Lung (tissue), 11 donors: ENCODE measurements at regions not wholly inside any gene's neighbourhood (a gene's known extent, or its start where the extent isn't known, plus 50 kb on each side); places are given as distances from the start of the nearest gene placed in this dataset.

Experiments used
- ATAC-seq: fragments of 200-7000 bp; cut with Tn5 transposase; one replicate; pipeline ENCODE4 v1.9.1; 2020; ENCODE audit warnings: moderate number of reproducible peaks; ENCODE audit not compliant: insufficient read depth, low FRiP score
- DNase-seq, 3 donors: peaks; one replicate each; pipeline ENCODE4 v3.0.0-alpha.2; 2013 to 2017
- H3K27ac ChIP-seq, 2 donors: one replicate each; pipeline ENCODE4 v1.5.1; 2013; ENCODE audit warnings: mild to moderate bottlenecking in 2 of 2, moderate library complexity in 2 of 2, control low read depth in 1 of 2, inconsistent platforms in 1 of 2, low read depth in 1 of 2, low read length in 1 of 2
- H3K27me3 ChIP-seq, 3 donors: one replicate each; pipeline ENCODE4 v1.5.1; 2013; ENCODE audit warnings: low read length in 2 of 3; ENCODE audit not compliant: control insufficient read depth in 3 of 3, insufficient read depth in 3 of 3
- H3K36me3 ChIP-seq, 4 donors: one replicate each; pipeline ENCODE4 v1.5.1; 2013; ENCODE audit warnings: low read length in 4 of 4, mild to moderate bottlenecking in 1 of 4, moderate library complexity in 1 of 4; ENCODE audit not compliant: control insufficient read depth in 4 of 4, insufficient read depth in 4 of 4
- H3K4me1 ChIP-seq, 5 donors: one replicate each; pipeline ENCODE4 v1.5.1; 2013; ENCODE audit warnings: low read length in 5 of 5, mild to moderate bottlenecking in 2 of 5, moderate library complexity in 1 of 5; ENCODE audit not compliant: control insufficient read depth in 5 of 5, insufficient read depth in 5 of 5
- H3K4me3 ChIP-seq: one replicate; pipeline ENCODE4 v1.5.1; 2013; ENCODE audit warnings: mild to moderate bottlenecking, control low read depth, moderate library complexity
- H3K9ac ChIP-seq, 2 donors: one replicate each; pipeline ENCODE4 v1.5.1; 2013; ENCODE audit warnings: low read length in 2 of 2, control low read depth in 1 of 2; ENCODE audit not compliant: insufficient read depth in 1 of 2
- H3K9me3 ChIP-seq, 4 donors: one replicate each; pipeline ENCODE4 v1.5.1; 2013; ENCODE audit warnings: low read length in 3 of 4, mild to moderate bottlenecking in 1 of 4, moderate library complexity in 1 of 4; ENCODE audit not compliant: control insufficient read depth in 4 of 4, insufficient read depth in 3 of 4
- WGBS, 2 donors: extraction: QIAGEN DNeasy Blood & Tissue Kit; methylation state at CpG; one replicate each; pipeline ENCODE4 v1.1.7; 2013; 5-methylcytosine and 5-hydroxymethylcytosine counted together
- TF ChIP-seq, protein P1 (sequence below): IDR thresholded peaks from 2 replicates; pipeline ENCODE4 v1.5.1; 2012; ENCODE audit warnings: mild to moderate bottlenecking; ENCODE audit errors: control extremely low read depth, extremely low read depth
- donor health status: control.
- donor health status: control.
- donor health status: Bipolar disorder and iron deficiency.
- donor health status: healthy.
- donor health status: DM: yes; HTN: yes; CAD: no.

DNA sequence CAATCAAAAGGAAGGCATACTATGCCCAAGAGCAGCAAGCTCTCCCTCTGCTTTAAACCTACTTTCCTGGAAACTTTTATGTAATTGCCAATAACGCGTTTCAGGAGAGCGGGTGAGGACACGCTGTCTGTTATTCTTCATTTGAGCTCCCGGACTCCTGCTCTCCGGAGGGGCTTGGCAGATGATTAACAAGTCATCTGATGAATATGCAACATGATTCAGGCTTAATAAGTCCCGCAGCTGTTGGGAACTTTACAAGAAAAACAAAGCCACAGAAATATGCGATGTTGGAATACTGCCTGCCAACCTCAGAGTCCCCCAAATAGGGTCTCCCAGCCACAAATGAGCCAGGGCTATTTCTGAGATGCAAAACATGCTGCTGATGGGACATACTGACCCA, 348.0 kb downstream of the GPAM start:
- H3K4me1 ChIP-seq, result peaks cover 0 to 3% (median 0%) of the 10 kb centered on the region in 5 donors
- 41 to 45% methylated on average over 8 of the region's 8 CpGs for WGBS, 2 donors
- no peaks in the 10 kb centered on the region for H3K9me3 ChIP-seq
- no peaks in the 10 kb centered on the region for H3K27me3 ChIP-seq
- peak; percentile 43 to 53 (median 50) for DNase-seq
- H3K27ac ChIP-seq, result no peak overlapping the region
- no peak for ATAC-seq
- TF ChIP-seq, protein P1, sequence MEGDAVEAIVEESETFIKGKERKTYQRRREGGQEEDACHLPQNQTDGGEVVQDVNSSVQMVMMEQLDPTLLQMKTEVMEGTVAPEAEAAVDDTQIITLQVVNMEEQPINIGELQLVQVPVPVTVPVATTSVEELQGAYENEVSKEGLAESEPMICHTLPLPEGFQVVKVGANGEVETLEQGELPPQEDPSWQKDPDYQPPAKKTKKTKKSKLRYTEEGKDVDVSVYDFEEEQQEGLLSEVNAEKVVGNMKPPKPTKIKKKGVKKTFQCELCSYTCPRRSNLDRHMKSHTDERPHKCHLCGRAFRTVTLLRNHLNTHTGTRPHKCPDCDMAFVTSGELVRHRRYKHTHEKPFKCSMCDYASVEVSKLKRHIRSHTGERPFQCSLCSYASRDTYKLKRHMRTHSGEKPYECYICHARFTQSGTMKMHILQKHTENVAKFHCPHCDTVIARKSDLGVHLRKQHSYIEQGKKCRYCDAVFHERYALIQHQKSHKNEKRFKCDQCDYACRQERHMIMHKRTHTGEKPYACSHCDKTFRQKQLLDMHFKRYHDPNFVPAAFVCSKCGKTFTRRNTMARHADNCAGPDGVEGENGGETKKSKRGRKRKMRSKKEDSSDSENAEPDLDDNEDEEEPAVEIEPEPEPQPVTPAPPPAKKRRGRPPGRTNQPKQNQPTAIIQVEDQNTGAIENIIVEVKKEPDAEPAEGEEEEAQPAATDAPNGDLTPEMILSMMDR, result no peak
- no peak overlapping the region for H3K4me3 ChIP-seq
- H3K36me3 ChIP-seq, result no peaks in the 10 kb centered on the region
- H3K9ac ChIP-seq, result no peak overlapping the region

DNA sequence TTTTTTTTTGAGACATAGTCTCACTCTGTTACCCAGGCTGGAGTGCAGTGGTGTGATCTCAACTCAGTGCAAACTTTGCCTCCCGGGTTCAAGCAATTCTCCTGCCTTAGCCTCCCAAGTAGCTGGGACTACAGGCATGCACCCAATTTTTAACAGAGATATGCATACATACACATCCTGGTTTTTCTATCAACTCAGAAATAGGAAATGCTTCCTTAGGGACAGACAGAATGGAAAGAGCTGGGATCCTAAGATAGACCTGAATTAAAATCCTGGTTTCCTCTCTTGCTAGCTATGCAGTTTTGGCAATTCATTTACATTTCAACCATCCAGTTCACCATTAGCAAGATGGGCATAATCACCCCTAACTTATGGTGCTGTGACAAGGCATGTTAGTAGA, 347.5 kb downstream of the GPAM start:
- ATAC-seq (no peak), DNase-seq (no peak)
- no peaks in the 10 kb centered on the region for H3K27me3 ChIP-seq
- no peak overlapping the region for H3K4me3 ChIP-seq
- WGBS, 2 donors, result 71 to 81% methylated on average over 1 of the region's 1 CpG
- H3K36me3 ChIP-seq, result no peaks in the 10 kb centered on the region
- H3K9me3 ChIP-seq, result no peaks in the 10 kb centered on the region
- TF ChIP-seq, protein P1, result no peak
- H3K4me1 ChIP-seq, result peaks cover 0 to 3% (median 0%) of the 10 kb centered on the region in 5 donors
- no peak overlapping the region for H3K27ac ChIP-seq
- no peak overlapping the region for H3K9ac ChIP-seq

DNA sequence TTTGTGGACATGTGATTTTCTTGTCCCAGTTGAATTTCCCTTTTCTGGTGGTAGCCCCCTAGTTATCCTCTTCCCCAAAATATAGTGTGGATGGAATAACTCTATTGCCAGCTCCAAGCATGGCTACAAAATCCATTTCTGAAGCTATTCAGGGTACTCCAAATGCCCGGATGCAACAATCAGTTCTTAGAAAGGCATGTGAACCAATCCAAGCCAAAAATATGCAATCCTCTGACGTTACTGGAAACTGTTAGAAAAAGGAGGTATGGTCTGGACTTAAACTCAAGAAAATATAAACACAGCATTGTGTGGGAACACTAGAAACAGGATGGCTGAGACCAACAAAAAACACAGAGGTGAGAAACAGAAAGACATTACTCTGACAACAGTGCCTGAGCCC, 347.0 kb downstream of the GPAM start:
- 46 to 57% methylated on average over 2 of the region's 2 CpGs for WGBS, 2 donors
- no peaks in the 10 kb centered on the region for H3K36me3 ChIP-seq
- DNase-seq (peak in 2 of 3 donors; percentile 26 to 41), ATAC-seq (no peak)
- no peak overlapping the region for H3K9ac ChIP-seq
- H3K27me3 ChIP-seq, result no peaks in the 10 kb centered on the region
- no peak overlapping the region for H3K27ac ChIP-seq
- TF ChIP-seq, protein P1, result no peak
- no peak overlapping the region for H3K4me3 ChIP-seq
- no peaks in the 10 kb centered on the region for H3K9me3 ChIP-seq
- peaks cover 0 to 3% (median 0%) of the 10 kb centered on the region in 5 donors for H3K4me1 ChIP-seq

DNA sequence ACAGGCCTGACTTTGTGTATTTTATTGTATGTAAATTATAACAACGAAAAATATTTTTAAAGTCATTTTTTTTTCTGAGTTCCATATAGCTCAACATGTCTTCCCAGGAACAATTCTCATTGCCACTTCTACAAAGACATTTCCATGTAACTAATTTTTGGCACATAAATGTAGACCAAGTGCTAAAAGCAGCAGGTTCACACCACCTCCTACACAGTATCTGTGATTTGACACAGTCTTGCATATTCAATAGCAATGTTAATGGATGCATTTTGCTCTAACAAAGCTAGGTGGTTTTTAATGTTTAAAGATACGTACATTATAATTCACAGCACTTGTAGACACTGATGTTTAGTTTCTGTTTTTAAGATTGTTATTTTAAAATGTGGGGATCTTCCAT, 346.5 kb downstream of the GPAM start:
- Histone ChIP-seq H3K27me3 (no peaks in the 10 kb centered on the region), H3K9ac (no peak overlapping the region), H3K4me1 (peaks cover 0 to 3% (median 0%) of the 10 kb centered on the region in 5 donors), H3K4me3 (no peak overlapping the region), H3K9me3 (no peaks in the 10 kb centered on the region), H3K36me3 (no peaks in the 10 kb centered on the region), H3K27ac (no peak overlapping the region)
- 74 to 79% methylated on average over 2 of the region's 2 CpGs for WGBS, 2 donors
- ATAC-seq (no peak), DNase-seq (no peak)
- TF ChIP-seq, protein P1, result no peak
